ENCODE measurements at regions not wholly inside any gene's neighbourhood (a gene's known extent, or its start where the extent isn't known, plus 50 kb on each side); places are given as distances from the start of the nearest gene placed in this dataset.

- TF ChIP-seq, protein P1, sequence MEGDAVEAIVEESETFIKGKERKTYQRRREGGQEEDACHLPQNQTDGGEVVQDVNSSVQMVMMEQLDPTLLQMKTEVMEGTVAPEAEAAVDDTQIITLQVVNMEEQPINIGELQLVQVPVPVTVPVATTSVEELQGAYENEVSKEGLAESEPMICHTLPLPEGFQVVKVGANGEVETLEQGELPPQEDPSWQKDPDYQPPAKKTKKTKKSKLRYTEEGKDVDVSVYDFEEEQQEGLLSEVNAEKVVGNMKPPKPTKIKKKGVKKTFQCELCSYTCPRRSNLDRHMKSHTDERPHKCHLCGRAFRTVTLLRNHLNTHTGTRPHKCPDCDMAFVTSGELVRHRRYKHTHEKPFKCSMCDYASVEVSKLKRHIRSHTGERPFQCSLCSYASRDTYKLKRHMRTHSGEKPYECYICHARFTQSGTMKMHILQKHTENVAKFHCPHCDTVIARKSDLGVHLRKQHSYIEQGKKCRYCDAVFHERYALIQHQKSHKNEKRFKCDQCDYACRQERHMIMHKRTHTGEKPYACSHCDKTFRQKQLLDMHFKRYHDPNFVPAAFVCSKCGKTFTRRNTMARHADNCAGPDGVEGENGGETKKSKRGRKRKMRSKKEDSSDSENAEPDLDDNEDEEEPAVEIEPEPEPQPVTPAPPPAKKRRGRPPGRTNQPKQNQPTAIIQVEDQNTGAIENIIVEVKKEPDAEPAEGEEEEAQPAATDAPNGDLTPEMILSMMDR (conservative IDR thresholded peaks at IDR 0.05; ENCODE audit: low read length): no peak
- TF ChIP-seq EZH2phosphoT487 (IDR thresholded peaks at IDR 0.05; ENCODE audit: borderline replicate concordance, low read depth, low read length): no peak
Measured at GRCh38 chr5:91521334-91521733, 138.2 kb upstream of the ARRDC3 start.

Measured in OCI-LY7 (cell line).